GM20000 (cell line): ENCODE measurements at regions not wholly inside any gene's neighbourhood (a gene's known extent, or its start where the extent isn't known, plus 50 kb on each side); places are given as distances from the start of the nearest gene placed in this dataset.
"Not testable (repeated sequence)": the region's sequence is repeated elsewhere in the genome, so short reads cannot be mapped to it uniquely, and the experiment has no call there.

ENCODE experiments used
- DNase-seq: peaks from one replicate; pipeline ENCODE4 v3.0.0; 2012; ENCODE audit warnings: low spot score
- TF ChIP-seq, protein P1 (sequence below): IDR thresholded peaks from 2 replicates; pipeline ENCODE4 v1.5.1; 2012; ENCODE audit warnings: mild to moderate bottlenecking, control low read depth; ENCODE audit errors: extremely low read depth, missing control alignments

DNA sequence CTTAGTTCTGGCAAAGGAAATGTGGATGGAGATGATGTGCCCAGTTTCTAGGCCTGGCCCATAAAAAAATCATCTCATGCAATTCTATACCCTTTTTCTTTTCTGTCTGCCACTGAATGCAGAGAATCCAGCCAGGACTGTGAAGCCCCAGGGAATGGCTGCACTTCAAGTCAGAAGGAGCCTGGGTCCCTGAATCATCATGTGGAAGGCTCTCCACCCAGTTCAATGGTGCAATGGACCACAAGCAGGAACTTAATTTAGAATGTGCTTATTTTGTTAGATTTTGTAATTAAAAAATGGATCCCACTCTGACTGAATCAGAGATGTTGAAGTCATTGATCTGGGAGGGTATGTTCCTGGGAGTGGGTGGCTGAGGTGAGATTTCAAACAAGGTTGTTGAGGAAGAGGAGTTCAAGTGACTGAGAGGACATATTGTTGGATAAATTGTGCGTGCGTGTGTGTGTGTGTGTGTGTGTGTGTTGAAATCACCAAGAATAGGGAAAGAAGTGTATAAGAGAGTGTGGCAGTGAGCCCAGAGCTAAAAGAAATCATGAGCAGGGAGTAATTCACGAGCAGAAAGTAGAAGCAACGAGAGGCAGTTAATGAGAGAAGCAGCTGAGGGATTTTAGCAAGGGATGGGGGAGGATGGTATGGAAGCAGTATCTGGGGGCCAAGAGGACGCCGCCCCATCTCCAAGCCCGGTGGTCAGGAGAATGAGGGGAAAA, 125.4 kb downstream of the TMX1 start:
- TF ChIP-seq, protein P1, sequence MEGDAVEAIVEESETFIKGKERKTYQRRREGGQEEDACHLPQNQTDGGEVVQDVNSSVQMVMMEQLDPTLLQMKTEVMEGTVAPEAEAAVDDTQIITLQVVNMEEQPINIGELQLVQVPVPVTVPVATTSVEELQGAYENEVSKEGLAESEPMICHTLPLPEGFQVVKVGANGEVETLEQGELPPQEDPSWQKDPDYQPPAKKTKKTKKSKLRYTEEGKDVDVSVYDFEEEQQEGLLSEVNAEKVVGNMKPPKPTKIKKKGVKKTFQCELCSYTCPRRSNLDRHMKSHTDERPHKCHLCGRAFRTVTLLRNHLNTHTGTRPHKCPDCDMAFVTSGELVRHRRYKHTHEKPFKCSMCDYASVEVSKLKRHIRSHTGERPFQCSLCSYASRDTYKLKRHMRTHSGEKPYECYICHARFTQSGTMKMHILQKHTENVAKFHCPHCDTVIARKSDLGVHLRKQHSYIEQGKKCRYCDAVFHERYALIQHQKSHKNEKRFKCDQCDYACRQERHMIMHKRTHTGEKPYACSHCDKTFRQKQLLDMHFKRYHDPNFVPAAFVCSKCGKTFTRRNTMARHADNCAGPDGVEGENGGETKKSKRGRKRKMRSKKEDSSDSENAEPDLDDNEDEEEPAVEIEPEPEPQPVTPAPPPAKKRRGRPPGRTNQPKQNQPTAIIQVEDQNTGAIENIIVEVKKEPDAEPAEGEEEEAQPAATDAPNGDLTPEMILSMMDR: no peak
- no peak for DNase-seq

DNA sequence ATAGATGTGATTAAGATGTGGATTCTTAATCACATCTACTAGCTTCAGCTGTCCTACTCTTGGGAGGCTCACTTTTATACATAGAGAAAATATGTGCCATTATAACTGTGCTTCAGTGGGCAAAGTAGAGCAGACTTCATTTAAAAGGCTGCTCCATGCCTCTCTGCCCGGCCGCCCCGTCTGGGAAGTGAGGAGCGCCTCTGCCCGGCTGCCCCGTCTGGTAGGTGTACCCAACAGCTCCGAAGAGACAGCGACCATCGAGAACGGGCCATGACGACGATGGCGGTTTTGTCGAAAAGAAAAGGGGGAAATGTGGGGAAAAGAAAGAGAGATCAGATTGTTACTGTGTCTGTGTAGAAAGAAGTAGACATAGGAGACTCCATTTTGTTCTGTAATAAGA, 126.4 kb downstream of the TMX1 start:
- not testable (repeated sequence) for DNase-seq

DNA sequence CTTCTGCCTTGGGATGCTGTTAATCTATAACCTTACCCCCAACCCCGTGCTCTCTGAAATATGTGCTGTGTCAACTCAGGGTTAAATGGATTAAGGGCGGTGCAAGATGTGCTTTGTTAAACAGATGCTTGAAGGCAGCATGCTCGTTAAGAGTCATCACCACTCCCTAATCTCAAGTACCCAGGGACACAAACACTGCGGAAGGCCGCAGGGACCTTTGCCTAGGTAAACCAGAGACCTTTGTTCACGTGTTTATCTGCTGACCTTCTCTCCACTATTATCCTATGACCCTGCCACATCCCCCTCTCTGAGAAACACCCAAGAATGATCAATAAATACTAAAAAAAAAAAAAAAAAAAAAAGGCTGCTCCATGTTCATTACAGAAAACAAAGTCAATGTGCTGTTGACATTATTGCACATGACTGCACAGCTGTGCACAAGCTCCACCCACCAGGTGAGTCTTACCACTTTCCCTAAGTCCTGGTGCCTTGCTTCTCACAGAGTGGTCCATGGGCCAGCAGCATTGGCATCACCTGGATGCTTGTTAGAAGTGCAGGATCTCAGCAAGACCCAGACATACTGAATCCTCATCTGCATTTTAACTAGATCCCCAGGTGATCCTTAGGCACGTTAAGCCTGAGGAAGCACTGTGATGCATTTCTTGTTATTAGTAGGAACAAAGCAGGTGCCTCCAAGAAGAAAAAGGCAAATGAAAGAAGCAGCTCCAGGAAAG, 127.0 kb downstream of the TMX1 start:
- DNase-seq: not testable (repeated sequence)

DNA sequence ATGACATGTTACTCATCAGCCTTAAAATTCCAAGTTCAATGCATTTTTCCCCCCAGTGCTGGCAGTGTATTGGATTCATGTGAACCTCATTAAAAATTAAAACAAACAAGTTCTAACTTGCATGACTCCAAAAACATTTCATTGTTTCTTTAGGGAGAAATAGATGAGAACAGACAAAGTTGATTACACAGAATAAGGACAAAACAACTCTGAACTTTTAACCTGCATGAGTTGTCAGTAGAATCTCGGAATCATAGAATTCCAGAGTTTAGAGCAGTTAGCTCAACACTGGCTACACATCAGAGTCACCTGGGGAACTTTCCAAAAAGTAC, 127.5 kb downstream of the TMX1 start:
- no peak for DNase-seq
- TF ChIP-seq, protein P1: no peak

DNA sequence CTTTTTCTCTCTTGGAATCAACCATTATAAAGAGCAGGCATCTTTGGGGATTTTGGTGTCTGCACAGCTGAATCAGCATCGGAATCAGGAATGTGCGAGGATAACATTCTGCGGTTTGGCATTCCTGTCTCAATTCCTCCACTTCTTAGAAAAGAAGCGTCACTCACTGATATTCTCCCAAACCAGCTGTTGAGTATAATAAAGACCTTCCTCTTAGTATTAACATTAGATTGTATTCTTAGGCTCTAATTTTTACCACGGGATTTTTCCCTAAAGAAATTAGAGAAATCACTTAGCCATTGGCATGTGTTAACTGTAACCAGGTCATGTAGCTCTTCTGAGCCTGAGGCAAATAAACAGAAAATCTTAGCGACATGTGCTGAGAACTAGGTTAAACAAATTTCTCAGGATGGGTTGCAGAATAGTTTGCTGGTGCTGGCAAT, 128.7 kb downstream of the TMX1 start:
- no peak for DNase-seq
- TF ChIP-seq, protein P1: no peak

DNA sequence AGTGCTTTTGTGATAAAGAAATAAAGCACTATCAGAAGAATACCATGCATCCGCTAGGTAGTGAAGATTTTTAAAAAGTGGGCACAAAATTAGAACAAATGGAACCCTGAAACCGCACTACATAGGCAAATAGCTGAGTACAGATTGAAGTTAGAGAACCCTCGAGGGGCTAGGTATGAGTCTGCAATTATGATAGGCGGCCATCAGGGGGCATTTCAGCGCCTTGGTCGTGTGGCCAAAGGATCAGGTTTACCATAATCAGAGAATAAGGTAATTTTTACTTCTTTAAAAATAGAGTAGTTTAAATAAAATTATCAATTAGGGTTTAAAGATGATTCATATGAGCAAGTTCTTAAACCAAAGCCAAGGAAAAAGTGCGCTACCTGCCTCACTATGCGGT, 129.8 kb downstream of the TMX1 start:
- peak; percentile 53 for DNase-seq
- TF ChIP-seq, protein P1: peak; percentile 70

DNA sequence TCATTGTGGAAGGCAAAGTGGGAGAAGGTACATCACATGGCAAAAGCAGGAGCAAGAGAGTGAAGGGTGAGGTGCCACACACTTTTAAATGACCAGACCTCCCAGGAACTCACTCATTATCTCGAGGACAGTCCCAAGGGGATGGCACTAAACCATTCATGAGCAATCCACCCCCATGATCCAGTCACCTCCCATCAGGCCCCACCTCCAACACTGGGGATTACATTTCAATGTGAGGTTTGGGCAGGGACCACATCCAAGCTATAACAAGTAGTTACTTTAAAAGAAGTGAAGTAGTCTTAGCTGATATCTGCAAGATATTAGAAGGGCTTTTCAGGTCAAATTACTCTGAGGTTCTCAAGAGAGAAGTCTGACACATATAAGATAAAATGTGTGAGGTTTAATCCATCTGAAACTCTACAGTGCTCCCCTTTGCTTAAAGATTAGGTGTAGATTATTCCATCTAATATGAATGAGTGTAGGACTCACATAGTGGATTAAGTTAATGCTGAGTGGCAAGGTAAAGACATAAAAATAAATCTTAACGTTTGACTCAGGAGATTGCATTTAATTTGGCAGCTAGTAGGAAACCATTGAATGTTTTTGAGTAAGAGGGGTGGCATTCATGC, 130.8 kb downstream of the TMX1 start:
- DNase-seq: no peak
- TF ChIP-seq, protein P1: no peak

DNA sequence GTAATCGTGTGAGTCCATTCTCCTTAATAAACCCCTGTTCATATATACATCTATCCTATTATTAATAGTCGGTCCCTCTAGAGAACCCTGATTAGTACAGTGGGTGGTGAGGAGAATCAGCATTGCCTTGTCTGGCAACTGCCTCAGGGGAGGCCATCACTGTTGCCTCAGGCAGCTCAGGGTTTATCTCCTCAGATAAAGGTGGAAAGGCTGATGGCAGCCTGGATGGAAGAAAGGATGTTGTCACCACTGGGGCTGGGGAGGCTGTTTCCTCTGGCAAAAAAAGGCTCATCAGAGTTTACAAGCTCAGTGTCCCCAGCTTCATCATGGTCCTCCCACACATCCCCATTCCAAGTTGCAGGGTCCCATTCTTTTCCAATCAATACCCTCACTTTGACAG, 137.1 kb downstream of the TMX1 start:
- DNase-seq: not testable (repeated sequence)

DNA sequence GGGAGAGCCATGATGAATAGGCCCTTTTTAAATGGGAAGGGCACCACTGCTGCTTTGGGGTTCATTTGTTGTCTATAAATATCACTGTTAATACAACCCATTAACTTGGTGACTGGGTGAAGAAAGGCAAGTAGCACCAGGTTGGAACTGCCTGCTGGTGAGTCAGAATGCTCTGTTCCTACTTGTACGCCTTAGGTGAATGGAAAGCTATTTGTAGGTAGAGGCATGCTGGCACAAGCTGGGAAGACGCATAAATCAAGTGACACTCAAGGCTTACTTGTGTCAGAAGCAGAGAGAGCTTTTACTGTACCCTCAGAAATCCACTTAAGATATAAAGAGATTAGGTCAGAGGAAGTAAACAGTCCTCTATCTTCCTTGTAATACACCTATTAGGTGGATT, 142.5 kb downstream of the TMX1 start:
- DNase-seq: no peak
- TF ChIP-seq, protein P1: no peak
